ENCODE measurements at regions not wholly inside any gene's neighbourhood (a gene's known extent, or its start where the extent isn't known, plus 50 kb on each side); places are given as distances from the start of the nearest gene placed in this dataset.
"Not testable (repeated sequence)": the region's sequence is repeated elsewhere in the genome, so short reads cannot be mapped to it uniquely, and the experiment has no call there.

DNA sequence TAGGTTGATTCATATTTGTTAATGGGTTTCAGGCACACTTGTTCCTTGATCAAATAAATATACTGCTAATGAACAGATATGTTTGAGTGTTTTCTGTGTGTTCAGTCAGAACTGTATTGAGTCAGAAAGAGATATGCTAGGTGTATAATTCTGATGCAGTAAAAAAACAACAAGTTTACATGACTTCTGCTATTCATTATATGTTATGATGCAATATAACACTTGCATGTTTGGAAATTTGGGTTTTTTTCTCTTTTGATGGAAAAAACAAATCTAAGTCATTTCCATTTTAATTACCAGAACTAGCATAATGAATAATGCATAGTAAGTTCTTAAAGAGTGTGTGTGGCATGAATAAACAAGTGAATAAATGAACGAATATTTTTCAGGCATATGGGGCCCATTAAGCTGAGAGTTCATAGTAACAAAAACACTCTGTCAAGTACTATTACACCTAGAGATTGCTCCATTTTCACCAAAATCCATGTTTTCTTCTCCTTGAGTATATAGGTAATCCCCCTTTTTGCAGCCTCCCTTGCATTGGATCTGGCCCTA lies 208.3 kb upstream of the NT5E start:
- DNase-seq: no peak
- in situ Hi-C loops (cut with MboI; ENCODE audit: low pct_unique_long_range_greater_than_20kb, low sequenced_read_pairs): no loop called here

- in situ Hi-C loops (cut with MboI; ENCODE audit: low pct_unique_long_range_greater_than_20kb, low sequenced_read_pairs): no loop called here
- no peak for DNase-seq
Measured at GRCh38 chr6:85240787-85241385, 209.0 kb upstream of the NT5E start.

- no peak for DNase-seq
- in situ Hi-C loops (cut with MboI; ENCODE audit: low pct_unique_long_range_greater_than_20kb, low sequenced_read_pairs): no loop called here
Measured at GRCh38 chr6:85237478-85237877, 212.4 kb upstream of the NT5E start.

DNA sequence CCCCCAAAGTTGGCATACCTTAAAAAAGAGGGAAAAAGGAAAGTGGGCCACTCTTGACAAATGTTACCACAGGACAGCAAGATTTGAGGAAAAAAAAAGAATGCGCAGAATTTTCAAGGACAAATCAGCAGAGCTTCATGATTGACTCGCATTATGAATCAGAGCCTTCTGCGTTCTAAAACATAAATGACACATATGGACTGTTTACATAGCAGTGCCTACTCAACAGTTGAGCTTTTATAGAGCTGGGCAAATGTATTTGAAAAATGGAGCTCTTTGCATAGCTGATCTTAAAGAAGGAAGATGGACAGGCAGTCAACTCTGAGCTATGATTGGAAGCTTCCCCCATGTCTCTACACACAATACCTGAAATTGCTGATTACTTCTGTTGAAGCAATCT lies 213.2 kb upstream of the NT5E start:
- no peak for DNase-seq
- in situ Hi-C loops (cut with MboI; ENCODE audit: low pct_unique_long_range_greater_than_20kb, low sequenced_read_pairs): no loop called here

- in situ Hi-C loops (cut with MboI; ENCODE audit: low pct_unique_long_range_greater_than_20kb, low sequenced_read_pairs); DNase-seq: not testable (repeated sequence)
Measured at GRCh38 chr6:85227345-85227744, 222.5 kb upstream of the NT5E start.

DNA sequence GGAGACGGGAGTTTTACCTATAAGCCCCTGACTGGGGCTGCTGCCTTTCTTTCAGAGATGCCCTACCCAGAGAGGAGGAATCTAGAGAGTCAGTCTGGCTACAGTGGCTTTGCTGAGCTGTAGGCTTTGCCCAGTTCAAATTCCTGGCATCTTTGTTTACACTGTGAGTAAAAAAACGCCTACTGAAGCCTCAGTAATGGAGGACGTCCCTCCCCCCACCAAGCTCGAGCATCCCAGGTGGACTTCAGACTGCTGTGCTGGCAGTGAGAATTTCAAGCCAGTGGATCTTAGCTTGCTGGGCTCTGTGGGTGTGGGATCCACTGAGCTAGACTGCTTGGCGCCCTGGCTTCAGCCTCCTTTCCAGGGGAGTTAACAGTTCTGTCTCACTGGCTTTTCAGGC lies 237.1 kb upstream of the NT5E start:
- in situ Hi-C loops (cut with MboI; ENCODE audit: low pct_unique_long_range_greater_than_20kb, low sequenced_read_pairs); DNase-seq: not testable (repeated sequence)

DNA sequence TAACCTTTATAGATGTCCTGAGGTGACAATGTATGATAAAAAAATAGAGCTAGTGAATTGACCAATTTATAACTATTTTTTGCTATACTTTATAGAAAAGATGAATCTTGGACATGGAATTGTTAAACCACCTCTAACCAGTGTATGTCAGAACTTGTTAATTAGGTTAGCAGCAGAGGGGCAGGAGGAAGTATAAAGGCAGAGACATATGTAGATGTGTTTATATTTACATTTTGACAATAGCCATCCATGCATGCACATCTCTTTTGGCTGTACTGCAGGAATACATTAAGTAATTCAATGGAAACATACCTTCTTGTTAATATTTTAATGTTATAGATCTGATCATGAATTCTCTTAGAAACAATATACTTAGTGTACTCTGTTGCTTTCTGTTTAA lies 254.6 kb upstream of the NT5E start:
- DNase-seq: no peak
- in situ Hi-C loops (cut with MboI; ENCODE audit: low pct_unique_long_range_greater_than_20kb, low sequenced_read_pairs): no loop called here

- in situ Hi-C loops (cut with MboI; ENCODE audit: low pct_unique_long_range_greater_than_20kb, low sequenced_read_pairs): no loop called here
- DNase-seq: no peak
Measured at GRCh38 chr6:85193339-85193738, 256.5 kb upstream of the NT5E start.

DNA sequence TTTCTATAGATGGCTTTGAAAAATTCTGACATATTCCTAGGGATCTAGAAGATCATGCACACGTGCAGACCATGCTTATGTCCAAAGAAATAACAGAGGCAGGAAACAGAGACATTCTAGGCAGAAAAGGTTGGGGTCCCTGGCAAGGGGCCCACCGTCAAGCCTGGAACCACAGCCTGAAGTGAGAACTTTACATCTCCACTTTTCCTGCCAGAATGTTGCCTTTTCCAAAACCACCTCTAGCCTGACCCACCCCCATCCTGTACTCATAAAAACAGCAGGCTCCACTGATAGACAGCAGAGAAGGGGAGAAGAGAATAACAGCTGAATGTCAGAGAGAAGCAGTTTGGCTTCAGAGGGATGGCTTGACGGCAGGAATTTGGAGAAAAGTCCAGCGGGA lies 257.3 kb upstream of the NT5E start:
- DNase-seq: no peak
- in situ Hi-C loops (cut with MboI; ENCODE audit: low pct_unique_long_range_greater_than_20kb, low sequenced_read_pairs): no loop called here

GRCh38 chr6:85192186-85192585 lies 257.7 kb upstream of the NT5E start:
- in situ Hi-C loops (cut with MboI; ENCODE audit: low pct_unique_long_range_greater_than_20kb, low sequenced_read_pairs): no loop called here
- no peak for DNase-seq

DNA sequence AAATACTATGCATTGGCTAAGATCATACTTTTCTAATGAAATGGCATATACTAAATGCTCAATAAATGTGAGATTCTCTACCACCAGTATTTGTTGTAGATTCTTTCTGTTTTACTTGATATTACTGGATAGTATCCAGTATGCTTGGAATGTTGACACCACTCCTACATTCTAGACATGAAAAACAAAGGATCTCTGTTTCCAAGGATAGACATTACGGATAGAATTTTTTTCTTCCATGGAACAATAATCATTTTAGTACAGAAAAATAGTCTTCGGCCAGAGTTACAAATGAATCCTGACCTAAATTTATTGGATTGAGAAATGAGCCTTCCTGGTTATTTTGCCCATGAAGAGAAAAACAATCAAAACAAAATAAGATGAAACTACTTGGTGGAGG lies 258.2 kb upstream of the NT5E start:
- in situ Hi-C loops (cut with MboI; ENCODE audit: low pct_unique_long_range_greater_than_20kb, low sequenced_read_pairs): no loop called here
- no peak for DNase-seq

DNA sequence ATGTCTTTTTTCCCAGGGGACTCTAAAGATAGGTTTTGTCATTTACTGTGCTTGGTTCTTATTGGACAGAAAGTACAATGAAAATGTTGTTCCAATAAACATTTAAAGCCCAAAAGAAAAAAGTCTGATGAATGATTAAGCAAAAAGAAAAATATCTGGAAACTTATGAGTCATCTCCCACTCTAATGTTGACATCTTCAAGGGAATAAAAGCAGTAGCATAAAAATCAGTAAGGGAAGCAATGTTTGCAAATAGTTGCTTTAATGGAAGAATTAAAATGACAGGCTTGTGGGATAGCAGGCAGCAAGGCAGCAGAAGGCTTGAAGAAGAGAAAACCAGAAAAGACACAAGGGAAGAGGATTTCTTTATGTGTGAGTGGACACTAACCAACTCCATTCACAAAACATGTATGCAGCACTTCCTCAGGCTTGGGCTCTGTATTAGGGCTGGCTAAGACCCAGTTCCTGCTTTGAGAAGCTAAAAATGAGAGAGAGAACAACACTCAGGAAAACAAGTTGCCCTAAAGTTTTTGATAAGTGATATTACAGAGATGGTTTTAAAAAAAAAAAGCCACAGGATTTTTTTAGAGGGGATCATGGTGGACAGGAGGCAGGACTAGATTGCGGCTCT lies 263.2 kb upstream of the NT5E start:
- no peak for DNase-seq
- in situ Hi-C loops (cut with MboI; ENCODE audit: low pct_unique_long_range_greater_than_20kb, low sequenced_read_pairs): no loop called here

GRCh38 chr6:85185977-85186376 lies 263.9 kb upstream of the NT5E start:
- in situ Hi-C loops (cut with MboI; ENCODE audit: low pct_unique_long_range_greater_than_20kb, low sequenced_read_pairs): no loop called here
- no peak for DNase-seq

DNA sequence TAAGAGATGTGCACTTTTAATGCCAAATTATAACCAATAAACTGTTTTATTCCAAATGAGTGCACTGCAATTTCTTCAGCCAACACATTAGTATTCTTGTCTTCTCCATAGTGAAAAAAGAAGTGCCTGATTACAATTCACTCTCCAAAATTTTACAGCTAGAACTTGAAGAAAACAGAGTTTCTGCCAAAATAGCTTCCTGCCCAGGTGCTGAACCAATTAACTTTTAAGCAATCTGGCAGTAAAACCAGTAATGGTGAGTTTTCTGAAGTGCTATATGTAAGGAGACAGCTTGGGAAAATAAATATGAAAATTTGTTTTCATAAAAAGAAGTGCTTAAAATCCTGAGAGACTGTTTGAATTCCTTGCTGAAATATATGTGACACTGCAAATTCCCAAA lies 266.0 kb upstream of the NT5E start:
- DNase-seq: no peak
- in situ Hi-C loops (cut with MboI; ENCODE audit: low pct_unique_long_range_greater_than_20kb, low sequenced_read_pairs): no loop called here

DNA sequence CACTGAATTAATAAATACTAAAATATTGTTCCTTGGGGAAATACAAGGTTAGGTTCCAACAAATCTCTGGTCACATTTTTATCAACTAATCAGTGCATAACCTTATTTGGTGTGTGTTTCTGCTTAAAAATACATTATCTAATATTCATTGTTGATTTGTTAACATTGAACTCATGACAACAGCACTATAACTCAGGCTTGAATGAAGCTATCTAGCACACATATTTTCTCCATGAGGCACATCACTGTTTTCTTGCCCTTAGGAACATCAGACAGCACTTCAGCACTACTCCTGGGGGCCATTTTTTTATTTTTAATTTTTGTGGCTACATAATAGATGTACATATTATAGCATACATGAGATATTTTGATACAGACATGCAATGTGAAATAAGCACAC lies 277.2 kb upstream of the NT5E start:
- DNase-seq: no peak
- in situ Hi-C loops (cut with MboI; ENCODE audit: low pct_unique_long_range_greater_than_20kb, low sequenced_read_pairs): no loop called here

- DNase-seq: no peak
- in situ Hi-C loops (cut with MboI; ENCODE audit: low pct_unique_long_range_greater_than_20kb, low sequenced_read_pairs): no loop called here
Measured at GRCh38 chr6:85172161-85172560, 277.7 kb upstream of the NT5E start.

DNA sequence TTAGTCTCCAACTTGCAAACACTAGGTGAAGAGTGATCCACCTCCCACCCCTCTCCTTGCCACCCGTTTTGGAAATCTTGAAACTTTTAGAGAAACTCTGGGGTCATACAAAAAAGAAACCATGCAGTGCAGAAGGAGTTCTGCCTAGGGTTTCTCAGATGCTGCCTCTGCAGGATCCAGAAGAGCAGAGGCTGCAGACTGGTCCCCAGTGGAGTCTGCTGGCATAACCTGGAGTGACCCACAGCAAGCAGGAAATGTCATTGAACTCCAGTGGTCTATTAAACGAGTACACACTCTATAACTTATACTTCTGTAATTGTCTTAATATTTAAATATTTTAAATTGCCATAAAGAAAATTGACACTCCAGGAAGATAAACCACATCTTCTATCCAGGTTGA lies 280.7 kb upstream of the NT5E start:
- in situ Hi-C loops (cut with MboI; ENCODE audit: low pct_unique_long_range_greater_than_20kb, low sequenced_read_pairs): no loop called here
- DNase-seq: no peak

- no peak for DNase-seq
- in situ Hi-C loops (cut with MboI; ENCODE audit: low pct_unique_long_range_greater_than_20kb, low sequenced_read_pairs): no loop called here
Measured at GRCh38 chr6:85168146-85168545, 281.7 kb upstream of the NT5E start.

- DNase-seq: no peak
- in situ Hi-C loops (cut with MboI; ENCODE audit: low pct_unique_long_range_greater_than_20kb, low sequenced_read_pairs): no loop called here
Measured at GRCh38 chr6:85166114-85166741, 283.7 kb upstream of the NT5E start.

DNA sequence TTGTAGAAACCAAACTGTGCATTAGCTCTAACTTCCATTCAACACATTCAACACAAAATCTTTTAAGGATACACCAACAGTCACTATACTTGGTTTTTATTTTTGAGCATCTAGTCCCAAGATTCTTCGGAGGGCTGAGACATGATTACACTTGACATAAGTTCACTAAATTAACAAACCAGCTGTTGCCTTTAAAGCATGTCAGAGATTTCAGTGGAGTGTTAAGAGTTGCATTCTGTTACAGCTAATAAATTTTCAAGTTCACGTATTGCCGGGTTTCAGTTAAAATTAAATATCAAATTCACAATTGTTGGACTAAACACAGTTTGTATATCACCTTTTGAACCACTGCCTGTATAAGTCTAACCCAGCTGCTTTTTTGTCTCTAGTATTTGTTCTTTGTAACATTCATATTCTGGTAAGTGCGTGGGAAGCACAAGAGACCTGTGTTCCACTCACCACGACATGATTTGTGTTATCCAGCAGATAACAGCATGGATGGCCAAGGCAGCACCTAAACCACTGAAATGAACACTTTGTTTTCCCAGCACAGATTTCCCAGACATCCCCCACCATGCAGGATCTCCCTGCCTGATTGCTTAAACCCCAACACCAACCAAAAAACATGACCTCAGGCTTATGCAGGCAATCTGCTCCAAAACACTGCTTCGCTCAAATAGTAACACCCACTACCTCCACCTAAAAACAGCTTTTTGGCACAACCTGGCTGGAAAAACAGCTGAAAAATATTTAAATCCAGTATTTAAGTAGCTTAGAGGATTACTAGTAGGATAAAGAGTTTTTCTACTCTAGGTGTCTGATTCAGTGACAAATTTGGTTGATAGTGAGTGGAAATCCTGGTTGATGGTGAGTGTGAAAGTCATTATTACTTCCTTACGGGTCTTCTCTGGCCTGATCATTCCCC lies 286.5 kb upstream of the NT5E start:
- in situ Hi-C loops (cut with MboI; ENCODE audit: low pct_unique_long_range_greater_than_20kb, low sequenced_read_pairs): no loop called here
- no peak for DNase-seq
